ENCODE measurements at regions not wholly inside any gene's neighbourhood (a gene's known extent, or its start where the extent isn't known, plus 50 kb on each side); places are given as distances from the start of the nearest gene placed in this dataset.

- no peak for TF ChIP-seq ZNF592 (IDR thresholded peaks at IDR 0.05)
Measured at GRCh38 chr9:28598408-28598807, 1025.1 kb upstream of the C9orf72 start (continued).

- H4K20me1 ChIP-seq (ENCODE audit: control insufficient read depth, insufficient read depth): no peaks in the 10 kb centered on the region
- no peaks in the 10 kb centered on the region for H3K27me3 ChIP-seq (replicated peaks in 1 of 2; ENCODE audit: control insufficient read depth in 2 of 2, insufficient read depth in 2 of 2, low read length in 1 of 2)
- intact Hi-C loops (cut with micrococcal nuclease; ENCODE audit: unreplicated experiment) (no loop called here), in situ Hi-C loops (cut with MboI) (no loop called here)
- no peaks in the 10 kb centered on the region for H3K79me2 ChIP-seq (ENCODE audit: control insufficient read depth, insufficient read depth, low read length)
- no peaks in the 10 kb centered on the region for H3K4me1 ChIP-seq (ENCODE audit: control insufficient read depth, insufficient read depth, low read length)
- H3K9ac ChIP-seq (ENCODE audit: control insufficient read depth, insufficient read depth, low read length): no peak overlapping the region
- no peaks in the 10 kb centered on the region for H3K9me3 ChIP-seq (replicated peaks; ENCODE audit: control insufficient read depth, insufficient read depth, low read length)
- H2AFZ ChIP-seq (ENCODE audit: control insufficient read depth, low read depth, low read length): no peak overlapping the region
- no peak for TF ChIP-seq ZSCAN29 (IDR thresholded peaks at IDR 0.05)
- ChIA-PET CTCF (no interaction called here), SMC1A (ENCODE audit: uncharacterized antibody, unreplicated experiment) (interaction anchor here (1.3 kb wide), 1 partner anchor 9 kb away, joined by 3 read pairs; no protein-coding TSS in a partner anchor), RAD21 (ENCODE audit: unreplicated experiment) (no interaction called here), POLR2A (no interaction called here)
- ATAC-seq (no peak), FAIRE-seq (no peak), DNase-seq (ENCODE audit: low read depth, low spot score) (no peak)
- H3K4me3 ChIP-seq: no peak overlapping the region
- WGBS (ENCODE audit: insufficient coverage, insufficient replicate concordance, low lambda C conversion rate, missing lambda C conversion rate): 0% methylated on average over 1 of the region's 1 CpG
- no TSS peak for BruUV-seq (replicated peaks)
- no peak overlapping the region for H3K27ac ChIP-seq (ENCODE audit: control insufficient read depth, insufficient read depth)
- H3K4me2 ChIP-seq (ENCODE audit: control insufficient read depth, insufficient read depth): no peak overlapping the region
- H3K36me3 ChIP-seq (ENCODE audit: control insufficient read depth in 2 of 2, insufficient read depth in 2 of 2, low read length in 1 of 2): no peaks in the 10 kb centered on the region
Measured at GRCh38 chr9:28600226-28600625, 1026.9 kb upstream of the C9orf72 start.

GRCh38 chr9:28607843-28608242, 1034.6 kb upstream of the C9orf72 start:
- TF ChIP-seq MEF2A (IDR thresholded peaks at IDR 0.05; ENCODE audit: insufficient read depth, low read depth, low read length) (no peak), PBX3 (IDR thresholded peaks at IDR 0.05; ENCODE audit: insufficient replicate concordance, low read depth, low read length) (no peak), RB1 (IDR thresholded peaks at IDR 0.05; ENCODE audit: borderline replicate concordance) (no peak), PAX5 (IDR thresholded peaks at IDR 0.05; ENCODE audit: borderline replicate concordance, low read depth, low read length) (no peak), ATF3 (IDR thresholded peaks at IDR 0.05; ENCODE audit: borderline replicate concordance, extremely low read depth, low read depth, low read length) (no peak), CTCF (IDR thresholded peaks at IDR 0.05 in 2 of 3, conservative IDR thresholded peaks at IDR 0.05 in 1 of 3; ENCODE audit: control insufficient read depth in 2 of 3, extremely low read depth in 1 of 3, insufficient read depth in 1 of 3, low read depth in 3 of 3, low read length in 3 of 3) (no peak)
- FAIRE-seq (no peak), DNase-seq (ENCODE audit: low read depth, low spot score) (no peak), ATAC-seq (no peak)
- ChIA-PET SMC1A (ENCODE audit: uncharacterized antibody, unreplicated experiment) (no interaction called here), RAD21 (ENCODE audit: unreplicated experiment) (no interaction called here), POLR2A (no interaction called here), CTCF (no interaction called here)
- BruUV-seq (replicated peaks): no TSS peak
- Histone ChIP-seq H4K20me1 (ENCODE audit: control insufficient read depth, insufficient read depth) (no peaks in the 10 kb centered on the region), H3K4me1 (ENCODE audit: control insufficient read depth, insufficient read depth, low read length) (no peaks in the 10 kb centered on the region), H3K79me2 (ENCODE audit: control insufficient read depth, insufficient read depth, low read length) (no peaks in the 10 kb centered on the region), H3K27ac (ENCODE audit: control insufficient read depth, insufficient read depth) (no peak overlapping the region), H3K36me3 (ENCODE audit: control insufficient read depth in 2 of 2, insufficient read depth in 2 of 2, low read length in 1 of 2) (no peaks in the 10 kb centered on the region), H3K4me2 (ENCODE audit: control insufficient read depth, insufficient read depth) (no peak overlapping the region), H3K27me3 (replicated peaks in 1 of 2; ENCODE audit: control insufficient read depth in 2 of 2, insufficient read depth in 2 of 2, low read length in 1 of 2) (no peaks in the 10 kb centered on the region), H2AFZ (ENCODE audit: control insufficient read depth, low read depth, low read length) (no peak overlapping the region), H3K4me3 (no peak overlapping the region), H3K9ac (ENCODE audit: control insufficient read depth, insufficient read depth, low read length) (no peak overlapping the region), H3K9me3 (replicated peaks; ENCODE audit: control insufficient read depth, insufficient read depth, low read length) (no peaks in the 10 kb centered on the region)
- in situ Hi-C loops (cut with MboI): no loop called here
- intact Hi-C loops (cut with micrococcal nuclease; ENCODE audit: unreplicated experiment): no loop called here
